Progenitor cell of endocrine pancreas (in vitro differentiated cells): ENCODE measurements at regions not wholly inside any gene's neighbourhood (a gene's known extent, or its start where the extent isn't known, plus 50 kb on each side); places are given as distances from the start of the nearest gene placed in this dataset.

Experiments
- DNase-seq: peaks from one replicate; pipeline ENCODE4 v3.0.0; 2021; ENCODE audit warnings: low spot score; ENCODE audit not compliant: unreplicated experiment
- H3K27ac Mint-ChIP-seq: 2 replicates; pipeline ENCODE4 v1.8.0; 2021; ENCODE audit warnings: mild to moderate bottlenecking, moderate library complexity, mixed read lengths
- H3K27me3 Mint-ChIP-seq: 2 replicates; pipeline ENCODE4 v1.8.0; 2021; ENCODE audit warnings: mixed read lengths
- H3K36me3 Mint-ChIP-seq: 2 replicates; pipeline ENCODE4 v1.8.0; 2022; ENCODE audit warnings: mixed read lengths; ENCODE audit not compliant: insufficient read depth
- H3K4me1 Mint-ChIP-seq: 2 replicates; pipeline ENCODE4 v1.8.0; 2021; ENCODE audit warnings: low read depth, mixed read lengths
- H3K4me3 Mint-ChIP-seq: 2 replicates; pipeline ENCODE4 v1.8.0; 2021; ENCODE audit warnings: low read depth, mild to moderate bottlenecking, moderate library complexity, mixed read lengths
- H3K9me3 Mint-ChIP-seq: 2 replicates; pipeline ENCODE4 v1.8.0; 2021; ENCODE audit warnings: low read depth, mixed read lengths
- TF ChIP-seq, protein P1 (sequence below): fragments of 200-600 bp; sonication (generic); IDR thresholded peaks from one replicate; pipeline ENCODE4 v1.5.0; 2021; ENCODE audit warnings: antibody characterized with exemption, mild to moderate bottlenecking; ENCODE audit not compliant: unreplicated experiment

DNA sequence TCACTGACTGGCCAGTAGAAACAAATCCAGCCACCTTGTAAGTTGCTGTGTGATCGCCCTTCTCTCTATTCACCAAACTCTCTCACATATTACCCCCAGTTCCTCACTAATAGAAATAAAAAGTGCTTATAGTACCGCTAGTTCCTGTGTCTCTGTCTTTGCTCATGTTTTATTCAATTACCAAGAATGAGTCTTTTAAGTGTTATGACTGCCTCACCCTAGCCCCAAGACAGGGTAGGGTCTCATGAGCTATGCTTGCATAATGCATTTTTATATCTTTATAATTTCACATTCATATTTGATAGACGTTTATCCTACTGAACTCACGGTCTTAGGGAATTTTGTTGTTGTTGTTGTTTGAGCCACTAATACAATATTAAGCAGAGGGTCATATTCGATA lies 109.6 kb upstream of the DOK6 start:
- Mint-ChIP-seq H3K36me3 (no peaks in the 10 kb centered on the region), H3K4me1 (no peaks in the 10 kb centered on the region), H3K9me3 (no peaks in the 10 kb centered on the region), H3K27me3 (no peaks in the 10 kb centered on the region), H3K27ac (no peak overlapping the region), H3K4me3 (no peak overlapping the region)
- TF ChIP-seq, protein P1, sequence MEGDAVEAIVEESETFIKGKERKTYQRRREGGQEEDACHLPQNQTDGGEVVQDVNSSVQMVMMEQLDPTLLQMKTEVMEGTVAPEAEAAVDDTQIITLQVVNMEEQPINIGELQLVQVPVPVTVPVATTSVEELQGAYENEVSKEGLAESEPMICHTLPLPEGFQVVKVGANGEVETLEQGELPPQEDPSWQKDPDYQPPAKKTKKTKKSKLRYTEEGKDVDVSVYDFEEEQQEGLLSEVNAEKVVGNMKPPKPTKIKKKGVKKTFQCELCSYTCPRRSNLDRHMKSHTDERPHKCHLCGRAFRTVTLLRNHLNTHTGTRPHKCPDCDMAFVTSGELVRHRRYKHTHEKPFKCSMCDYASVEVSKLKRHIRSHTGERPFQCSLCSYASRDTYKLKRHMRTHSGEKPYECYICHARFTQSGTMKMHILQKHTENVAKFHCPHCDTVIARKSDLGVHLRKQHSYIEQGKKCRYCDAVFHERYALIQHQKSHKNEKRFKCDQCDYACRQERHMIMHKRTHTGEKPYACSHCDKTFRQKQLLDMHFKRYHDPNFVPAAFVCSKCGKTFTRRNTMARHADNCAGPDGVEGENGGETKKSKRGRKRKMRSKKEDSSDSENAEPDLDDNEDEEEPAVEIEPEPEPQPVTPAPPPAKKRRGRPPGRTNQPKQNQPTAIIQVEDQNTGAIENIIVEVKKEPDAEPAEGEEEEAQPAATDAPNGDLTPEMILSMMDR = no peak
- no peak for DNase-seq

GRCh38 chr18:69291755-69292154 lies 108.9 kb upstream of the DOK6 start:
- TF ChIP-seq, protein P1 = no peak
- Mint-ChIP-seq H3K27ac (no peak overlapping the region), H3K27me3 (no peaks in the 10 kb centered on the region), H3K9me3 (no peaks in the 10 kb centered on the region), H3K4me1 (no peaks in the 10 kb centered on the region), H3K36me3 (no peaks in the 10 kb centered on the region), H3K4me3 (no peak overlapping the region)
- no peak for DNase-seq

DNA sequence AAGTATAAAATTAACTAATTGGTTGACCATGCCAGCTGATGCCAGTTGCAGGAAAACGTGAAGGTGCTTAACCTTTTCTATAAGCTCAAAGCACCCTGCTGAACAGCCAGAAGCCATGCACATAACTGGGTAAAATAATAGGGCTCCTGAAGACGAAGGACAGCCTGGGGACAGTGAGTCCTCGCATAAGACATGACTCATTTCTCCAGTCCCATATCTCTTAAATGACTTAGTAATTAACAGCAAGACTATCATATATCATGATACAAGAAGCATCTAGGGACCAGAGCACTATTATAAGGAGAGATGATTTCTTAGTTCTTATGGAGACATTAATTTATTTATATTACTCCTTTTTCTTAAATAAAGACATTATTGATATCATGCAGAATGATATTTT lies 100.5 kb upstream of the DOK6 start:
- H3K4me1 Mint-ChIP-seq = no peaks in the 10 kb centered on the region
- H3K4me3 Mint-ChIP-seq = no peak overlapping the region
- peaks cover 9% of the 10 kb centered on the region for H3K9me3 Mint-ChIP-seq
- H3K27me3 Mint-ChIP-seq = no peaks in the 10 kb centered on the region
- H3K27ac Mint-ChIP-seq = no peak overlapping the region
- TF ChIP-seq, protein P1 = no peak
- no peak for DNase-seq
- no peaks in the 10 kb centered on the region for H3K36me3 Mint-ChIP-seq

DNA sequence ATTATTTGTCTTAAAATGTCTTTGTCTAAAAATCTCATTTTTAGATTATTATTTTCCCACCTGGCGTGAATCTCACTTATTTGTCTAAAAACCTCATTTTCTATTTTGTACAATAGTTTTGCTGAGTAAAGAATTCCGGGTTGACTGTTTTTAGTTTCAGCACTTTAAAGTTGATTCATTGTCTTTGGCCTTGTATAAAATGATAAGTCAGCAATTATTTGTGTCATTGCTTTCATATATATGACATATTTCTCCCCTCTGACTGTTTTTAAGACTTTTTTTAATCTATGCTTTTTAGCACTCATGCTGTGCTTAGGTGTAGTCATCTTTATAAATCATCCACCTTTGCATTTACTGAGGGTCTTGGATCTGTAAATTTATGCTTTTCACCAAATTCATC lies 92.1 kb upstream of the DOK6 start:
- no peaks in the 10 kb centered on the region for H3K27me3 Mint-ChIP-seq
- H3K4me3 Mint-ChIP-seq = no peak overlapping the region
- DNase-seq = no peak
- TF ChIP-seq, protein P1 = no peak
- H3K9me3 Mint-ChIP-seq = peaks cover 8% of the 10 kb centered on the region
- H3K36me3 Mint-ChIP-seq = no peaks in the 10 kb centered on the region
- H3K27ac Mint-ChIP-seq = no peak overlapping the region
- no peaks in the 10 kb centered on the region for H3K4me1 Mint-ChIP-seq

GRCh38 chr18:69326094-69326493 lies 74.6 kb upstream of the DOK6 start:
- no peak for DNase-seq
- Mint-ChIP-seq H3K9me3 (peaks cover 6% of the 10 kb centered on the region), H3K27ac (no peak overlapping the region), H3K4me3 (no peak overlapping the region), H3K27me3 (no peaks in the 10 kb centered on the region), H3K36me3 (no peaks in the 10 kb centered on the region), H3K4me1 (peaks cover 25% of the 10 kb centered on the region)
- TF ChIP-seq, protein P1 = no peak
